ENCODE measurements at regions not wholly inside any gene's neighbourhood (a gene's known extent, or its start where the extent isn't known, plus 50 kb on each side); places are given as distances from the start of the nearest gene placed in this dataset.
"Not testable (repeated sequence)": the region's sequence is repeated elsewhere in the genome, so short reads cannot be mapped to it uniquely, and the experiment has no call there.

DNA sequence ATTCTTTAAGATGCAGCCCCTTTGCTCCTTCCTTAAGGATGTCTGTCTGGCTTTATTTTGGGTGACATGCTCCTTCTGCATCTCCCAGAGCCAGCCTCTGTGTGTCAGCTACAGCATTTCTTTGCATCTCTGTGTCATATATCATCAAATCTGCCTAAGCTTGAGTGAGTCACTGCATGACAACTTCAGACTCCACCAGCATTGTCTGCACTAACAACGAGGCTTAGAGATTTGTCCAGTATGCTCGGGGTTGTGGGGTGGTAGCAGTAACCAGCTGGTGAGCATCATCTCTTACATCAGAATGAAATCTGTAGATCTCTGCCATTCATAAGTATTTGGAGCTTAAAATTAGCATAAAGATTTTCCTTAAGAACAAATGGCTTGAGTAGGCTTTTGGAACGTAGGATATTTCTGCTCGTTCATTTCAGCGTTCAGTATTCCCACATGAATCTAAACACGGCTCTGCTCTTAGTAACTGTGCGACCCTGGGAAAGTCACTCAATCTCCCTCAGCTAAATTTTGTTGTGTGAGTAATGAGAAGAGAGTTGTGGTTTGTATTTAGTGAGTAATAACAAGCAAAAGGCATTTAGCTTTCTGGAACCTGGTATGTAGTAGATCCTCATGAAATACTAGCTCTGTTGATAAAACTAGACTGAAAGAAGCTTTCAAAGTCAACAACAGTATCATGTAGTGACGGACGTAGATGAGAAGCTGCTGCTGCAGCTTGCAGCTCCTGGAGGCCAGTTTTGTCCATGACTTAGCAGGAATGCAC, 137.8 kb upstream of the DUSP22 start:
- TF ChIP-seq POLR2A (IDR thresholded peaks at IDR 0.05) = not testable (repeated sequence)
- TF ChIP-seq, protein P1, sequence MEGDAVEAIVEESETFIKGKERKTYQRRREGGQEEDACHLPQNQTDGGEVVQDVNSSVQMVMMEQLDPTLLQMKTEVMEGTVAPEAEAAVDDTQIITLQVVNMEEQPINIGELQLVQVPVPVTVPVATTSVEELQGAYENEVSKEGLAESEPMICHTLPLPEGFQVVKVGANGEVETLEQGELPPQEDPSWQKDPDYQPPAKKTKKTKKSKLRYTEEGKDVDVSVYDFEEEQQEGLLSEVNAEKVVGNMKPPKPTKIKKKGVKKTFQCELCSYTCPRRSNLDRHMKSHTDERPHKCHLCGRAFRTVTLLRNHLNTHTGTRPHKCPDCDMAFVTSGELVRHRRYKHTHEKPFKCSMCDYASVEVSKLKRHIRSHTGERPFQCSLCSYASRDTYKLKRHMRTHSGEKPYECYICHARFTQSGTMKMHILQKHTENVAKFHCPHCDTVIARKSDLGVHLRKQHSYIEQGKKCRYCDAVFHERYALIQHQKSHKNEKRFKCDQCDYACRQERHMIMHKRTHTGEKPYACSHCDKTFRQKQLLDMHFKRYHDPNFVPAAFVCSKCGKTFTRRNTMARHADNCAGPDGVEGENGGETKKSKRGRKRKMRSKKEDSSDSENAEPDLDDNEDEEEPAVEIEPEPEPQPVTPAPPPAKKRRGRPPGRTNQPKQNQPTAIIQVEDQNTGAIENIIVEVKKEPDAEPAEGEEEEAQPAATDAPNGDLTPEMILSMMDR (IDR thresholded peaks at IDR 0.05) = not testable (repeated sequence)
